ENCODE measurements at regions not wholly inside any gene's neighbourhood (a gene's known extent, or its start where the extent isn't known, plus 50 kb on each side); places are given as distances from the start of the nearest gene placed in this dataset.

- Histone ChIP-seq H3K9me3 (ENCODE audit: low read length) (no peaks in the 10 kb centered on the region), H3K36me3 (ENCODE audit: insufficient read depth, low read length) (no peaks in the 10 kb centered on the region), H3K9me2 (ENCODE audit: low read depth, low read length) (no peaks in the 10 kb centered on the region), H3K79me2 (ENCODE audit: insufficient read depth, low read length) (no peaks in the 10 kb centered on the region), H3K4me2 (ENCODE audit: low read length) (no peak overlapping the region), H3K4me3 (ENCODE audit: low read depth, low read length, poor library complexity, severe bottlenecking) (no peak overlapping the region), H3K27ac (ENCODE audit: low read depth, low read length, poor library complexity, severe bottlenecking) (no peak overlapping the region), H3K27me3 (ENCODE audit: insufficient read depth, low read length) (no peaks in the 10 kb centered on the region), H4K20me1 (ENCODE audit: insufficient read depth, low read length) (no peaks in the 10 kb centered on the region), H2AFZ (ENCODE audit: low read length) (no peak overlapping the region), H3K9ac (ENCODE audit: low read length) (no peak overlapping the region), H3K4me1 (ENCODE audit: insufficient read depth, low read length, severe bottlenecking) (no peaks in the 10 kb centered on the region), H3F3A (ENCODE audit: insufficient read depth, low read length) (no peaks in the 10 kb centered on the region)
- TF ChIP-seq CTCF (IDR thresholded peaks at IDR 0.05; ENCODE audit: low read length), result no peak
- no peak for TF ChIP-seq EZH2 (IDR thresholded peaks at IDR 0.05; ENCODE audit: borderline replicate concordance, low read length)
Measured at GRCh38 chr12:27394676-27395075, 51.9 kb upstream of the SMCO2 start.

DNA sequence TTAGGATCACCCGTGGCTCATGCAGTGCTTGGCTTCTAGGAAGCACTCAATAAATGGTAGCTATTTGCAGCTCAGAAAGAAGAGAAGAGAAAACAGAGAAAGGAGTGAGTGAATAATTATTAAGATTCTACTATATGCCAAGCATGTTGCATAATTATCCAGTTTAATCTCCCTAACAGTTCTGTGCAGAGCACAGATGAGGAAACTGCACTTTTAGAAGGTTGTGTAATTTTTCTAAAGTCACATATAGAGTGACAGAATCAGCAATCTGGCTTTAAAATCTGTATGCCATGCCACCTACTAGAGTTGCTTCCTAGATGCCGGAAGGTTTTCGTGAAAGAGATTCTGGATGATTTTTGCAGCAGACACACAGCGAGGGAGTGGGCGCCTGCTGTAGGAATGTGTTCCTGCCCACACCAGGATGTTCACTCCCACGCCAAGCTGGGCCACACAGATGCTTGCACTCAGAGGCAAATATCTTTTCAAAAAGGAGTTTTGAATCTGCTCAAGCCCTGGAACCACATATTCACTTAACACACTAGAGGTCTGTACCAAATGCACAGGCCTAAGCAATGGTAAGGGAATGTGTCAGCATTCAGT, 50.2 kb upstream of the SMCO2 start:
- no peak overlapping the region for H3K9ac ChIP-seq (ENCODE audit: low read length)
- no peaks in the 10 kb centered on the region for H3K27me3 ChIP-seq (ENCODE audit: insufficient read depth, low read length)
- H3K36me3 ChIP-seq (ENCODE audit: insufficient read depth, low read length), result no peaks in the 10 kb centered on the region
- no peak for TF ChIP-seq EZH2 (IDR thresholded peaks at IDR 0.05; ENCODE audit: borderline replicate concordance, low read length)
- TF ChIP-seq CTCF (IDR thresholded peaks at IDR 0.05; ENCODE audit: low read length), result no peak
- no peak overlapping the region for H3K4me3 ChIP-seq (ENCODE audit: low read depth, low read length, poor library complexity, severe bottlenecking)
- no peaks in the 10 kb centered on the region for H4K20me1 ChIP-seq (ENCODE audit: insufficient read depth, low read length)
- H3F3A ChIP-seq (ENCODE audit: insufficient read depth, low read length), result no peaks in the 10 kb centered on the region
- H3K9me2 ChIP-seq (ENCODE audit: low read depth, low read length), result no peaks in the 10 kb centered on the region
- no peaks in the 10 kb centered on the region for H3K4me1 ChIP-seq (ENCODE audit: insufficient read depth, low read length, severe bottlenecking)
- H3K4me2 ChIP-seq (ENCODE audit: low read length), result no peak overlapping the region
- no peak overlapping the region for H2AFZ ChIP-seq (ENCODE audit: low read length)
- H3K9me3 ChIP-seq (ENCODE audit: low read length), result no peaks in the 10 kb centered on the region
- H3K79me2 ChIP-seq (ENCODE audit: insufficient read depth, low read length), result no peaks in the 10 kb centered on the region
- no peak overlapping the region for H3K27ac ChIP-seq (ENCODE audit: low read depth, low read length, poor library complexity, severe bottlenecking)
